Liver (tissue), 8 donors: ENCODE measurements at regions not wholly inside any gene's neighbourhood (a gene's known extent, or its start where the extent isn't known, plus 50 kb on each side); places are given as distances from the start of the nearest gene placed in this dataset.

Source experiments
- DNase-seq: peaks from one replicate; pipeline ENCODE4 v3.0.0-alpha.2; 2017; ENCODE audit warnings: low spot score
- H3K27ac ChIP-seq, 2 donors: one replicate each; pipeline ENCODE4 v1.7.0; 2013; ENCODE audit warnings: inconsistent platforms in 2 of 2, low read length in 2 of 2, control low read depth in 1 of 2, low read depth in 1 of 2, mild to moderate bottlenecking in 1 of 2
- H3K27me3 ChIP-seq, 4 donors: one replicate each; pipeline versions ENCODE4 v1.6.1 to v1.7.0; 2013; ENCODE audit warnings: low read length in 3 of 4, inconsistent platforms in 1 of 4, mild to moderate bottlenecking in 1 of 4, moderate library complexity in 1 of 4; ENCODE audit not compliant: control insufficient read depth in 4 of 4, insufficient read depth in 4 of 4
- H3K36me3 ChIP-seq, 4 donors: one replicate each; pipeline versions ENCODE4 v1.6.1 to v1.7.0; 2013; ENCODE audit warnings: low read length in 3 of 4, mild to moderate bottlenecking in 3 of 4, low read depth in 1 of 4, moderate library complexity in 1 of 4; ENCODE audit not compliant: control insufficient read depth in 4 of 4, insufficient read depth in 3 of 4
- H3K4me1 ChIP-seq, 4 donors: one replicate each; pipeline versions ENCODE4 v1.6.1 to v1.7.0; 2013; ENCODE audit warnings: low read length in 3 of 4, mild to moderate bottlenecking in 3 of 4, moderate library complexity in 1 of 4; ENCODE audit not compliant: control insufficient read depth in 4 of 4, insufficient read depth in 4 of 4
- H3K4me3 ChIP-seq, 3 donors: one replicate each; pipeline versions ENCODE4 v1.6.1 to v1.7.0; 2013; ENCODE audit warnings: low read length in 3 of 3, control low read depth in 1 of 3, low read depth in 1 of 3, mild to moderate bottlenecking in 1 of 3
- H3K9ac ChIP-seq, 2 donors: one replicate each; pipeline ENCODE4 v1.7.0; 2013; ENCODE audit warnings: low read length in 2 of 2, mild to moderate bottlenecking in 2 of 2, moderate library complexity in 2 of 2, control low read depth in 1 of 2, low read depth in 1 of 2
- H3K9me3 ChIP-seq, 4 donors: one replicate each; pipeline versions ENCODE4 v1.6.1 to v1.7.0; 2013; ENCODE audit warnings: low read length in 3 of 4; ENCODE audit not compliant: control insufficient read depth in 4 of 4
- CTCF ChIP-seq: fragments of 150-350 bp; IDR thresholded peaks from 2 replicates; pipeline ENCODE4 v1.5.1; 2017; ENCODE audit warnings: improper control_type of control experiment, low read depth, low read length; ENCODE audit not compliant: missing input control
- EGR1 ChIP-seq, 2 donors: IDR thresholded peaks; 2 replicates each; pipeline ENCODE4 v1.6.1; 2016 to 2018; ENCODE audit warnings: antibody characterized with exemption in 2 of 2, low read depth in 2 of 2
- FOXA1 ChIP-seq: IDR thresholded peaks from 2 replicates; pipeline ENCODE4 v1.6.1; 2016; ENCODE audit warnings: antibody characterized with exemption
- GABPA ChIP-seq, 2 donors: IDR thresholded peaks in 1 of 2; conservative IDR thresholded peaks in 1 of 2; 2 replicates each; pipeline ENCODE4 v1.6.1; 2016; ENCODE audit warnings: antibody characterized with exemption in 2 of 2, mild to moderate bottlenecking in 1 of 2, moderate library complexity in 1 of 2
- HNF4A ChIP-seq, 2 donors: conservative IDR thresholded peaks; 2 replicates each; pipeline ENCODE4 v1.6.1; 2016; ENCODE audit warnings: antibody characterized with exemption in 2 of 2, mild to moderate bottlenecking in 2 of 2
- HNF4G ChIP-seq: IDR thresholded peaks from 2 replicates; pipeline ENCODE4 v1.6.1; 2016; ENCODE audit warnings: antibody characterized with exemption
- JUND ChIP-seq, 2 donors: IDR thresholded peaks; 2 replicates each; pipeline ENCODE4 v1.6.1; 2016; ENCODE audit warnings: antibody characterized with exemption in 2 of 2
- MAX ChIP-seq: IDR thresholded peaks from 2 replicates; pipeline ENCODE4 v1.6.1; 2016; ENCODE audit warnings: antibody characterized with exemption
- NR2F2 ChIP-seq: IDR thresholded peaks from 2 replicates; pipeline ENCODE4 v1.6.1; 2016; ENCODE audit warnings: antibody characterized with exemption
- RAD21 ChIP-seq, 2 donors: IDR thresholded peaks; 2 replicates each; pipeline ENCODE4 v1.6.1; 2016; ENCODE audit warnings: antibody characterized with exemption in 2 of 2, mild to moderate bottlenecking in 2 of 2
- RXRA ChIP-seq, 2 donors: IDR thresholded peaks; 2 replicates each; pipeline ENCODE4 v1.6.1; 2017 to 2018; ENCODE audit warnings: antibody characterized with exemption in 2 of 2, mild to moderate bottlenecking in 1 of 2
- SP1 ChIP-seq: IDR thresholded peaks from 2 replicates; pipeline ENCODE4 v1.6.1; 2018; ENCODE audit warnings: antibody characterized with exemption, mild to moderate bottlenecking
- YY1 ChIP-seq: IDR thresholded peaks from 2 replicates; pipeline ENCODE4 v1.6.1; 2016; ENCODE audit warnings: antibody characterized with exemption, mild to moderate bottlenecking
- ZBTB33 ChIP-seq: IDR thresholded peaks from 2 replicates; pipeline ENCODE4 v1.6.1; 2016; ENCODE audit warnings: antibody characterized with exemption
- WGBS: extraction: QIAGEN DNeasy Blood & Tissue Kit; methylation state at CpG from one replicate; pipeline ENCODE4 v1.1.7; 2013; 5-methylcytosine and 5-hydroxymethylcytosine counted together
- donor health status: healthy.
- donor health status: healthy.
- donor health status: healthy.
- donor health status: healthy.
- donor health status: healthy.

GRCh38 chrX:9351126-9351525, 113.7 kb upstream of the TBL1X start (continued):
- TF ChIP-seq HNF4G (no peak), FOXA1 (no peak), GABPA (IDR thresholded peaks at IDR 0.05 in 1 of 2, conservative IDR thresholded peaks at IDR 0.05 in 1 of 2) (no peak), HNF4A (conservative IDR thresholded peaks at IDR 0.05) (no peak), SP1 (no peak), EGR1 (IDR thresholded peaks at IDR 0.05; ENCODE audit: low read depth in 2 of 2) (no peak), ZBTB33 (no peak), RXRA (IDR thresholded peaks at IDR 0.05) (no peak)

GRCh38 chrX:9352243-9352642, 112.6 kb upstream of the TBL1X start:
- 32% methylated on average over 4 of the region's 4 CpGs for WGBS
- Histone ChIP-seq H3K9ac (no peak overlapping the region), H3K27ac (no peak overlapping the region), H3K4me1 (peaks cover 0 to 4% (median 0%) of the 10 kb centered on the region in 4 donors), H3K9me3 (no peaks in the 10 kb centered on the region), H3K4me3 (no peak overlapping the region), H3K36me3 (no peaks in the 10 kb centered on the region), H3K27me3 (no peaks in the 10 kb centered on the region)
- TF ChIP-seq RXRA (IDR thresholded peaks at IDR 0.05), result no peak
- TF ChIP-seq MAX, result no peak
- TF ChIP-seq JUND (IDR thresholded peaks at IDR 0.05), result no peak
- TF ChIP-seq CTCF, result no peak
- no peak for TF ChIP-seq RAD21 (IDR thresholded peaks at IDR 0.05)
- TF ChIP-seq SP1, result no peak
- TF ChIP-seq YY1, result no peak
- no peak for TF ChIP-seq HNF4A (conservative IDR thresholded peaks at IDR 0.05)
- DNase-seq, result no peak

- H3K27me3 ChIP-seq, result no peaks in the 10 kb centered on the region
- no peak overlapping the region for H3K4me3 ChIP-seq
- H3K36me3 ChIP-seq, result no peaks in the 10 kb centered on the region
- TF ChIP-seq FOXA1, result no peak
- no peak for TF ChIP-seq EGR1 (IDR thresholded peaks at IDR 0.05; ENCODE audit: low read depth in 2 of 2)
- no peak for TF ChIP-seq HNF4A (conservative IDR thresholded peaks at IDR 0.05)
- TF ChIP-seq RXRA (IDR thresholded peaks at IDR 0.05), result no peak
- no peak for TF ChIP-seq CTCF
- no peak for TF ChIP-seq NR2F2
- TF ChIP-seq YY1, result no peak
- H3K27ac ChIP-seq, result no peak overlapping the region
- H3K4me1 ChIP-seq, result peaks cover 0 to 4% (median 0%) of the 10 kb centered on the region in 4 donors
- H3K9me3 ChIP-seq, result no peaks in the 10 kb centered on the region
- H3K9ac ChIP-seq, result no peak overlapping the region
- no peak for DNase-seq
- WGBS, result 68% methylated on average over 15 of the region's 15 CpGs
These were observed 112.0 kb upstream of the TBL1X start for GRCh38 chrX:9352694-9353411.
